ENCODE measurements at regions not wholly inside any gene's neighbourhood (a gene's known extent, or its start where the extent isn't known, plus 50 kb on each side); places are given as distances from the start of the nearest gene placed in this dataset.

GRCh38 chr13:23947893-23948292 is 50.6 kb upstream of the C1QTNF9B start:
- Histone ChIP-seq H3K36me3 (ENCODE audit: control insufficient read depth in 1 of 2, insufficient read depth in 2 of 2, low read length in 2 of 2) (no peaks in the 10 kb centered on the region), H3K9ac (ENCODE audit: low read depth in 1 of 2, low read length in 2 of 2) (no peak overlapping the region), H3K4me3 (ENCODE audit: low read depth in 1 of 2, low read length in 2 of 2) (no peak overlapping the region), H3K4me1 (ENCODE audit: control insufficient read depth in 1 of 2, insufficient read depth in 2 of 2, low read length in 2 of 2) (no peaks in the 10 kb centered on the region), H3K9me3 (ENCODE audit: control insufficient read depth in 1 of 2, low read length in 2 of 2) (no peaks in the 10 kb centered on the region), H3K27me3 (ENCODE audit: control insufficient read depth in 1 of 2, insufficient read depth in 2 of 2, low read length in 2 of 2) (no peaks in the 10 kb centered on the region), H3K27ac (ENCODE audit: low read depth, low read length) (no peak overlapping the region)

- Histone ChIP-seq H3K27ac (ENCODE audit: low read depth, low read length) (no peak overlapping the region), H3K4me1 (ENCODE audit: control insufficient read depth in 1 of 2, insufficient read depth in 2 of 2, low read length in 2 of 2) (no peaks in the 10 kb centered on the region), H3K9me3 (ENCODE audit: control insufficient read depth in 1 of 2, low read length in 2 of 2) (no peaks in the 10 kb centered on the region), H3K9ac (ENCODE audit: low read depth in 1 of 2, low read length in 2 of 2) (no peak overlapping the region), H3K4me3 (ENCODE audit: low read depth in 1 of 2, low read length in 2 of 2) (no peak overlapping the region), H3K27me3 (ENCODE audit: control insufficient read depth in 1 of 2, insufficient read depth in 2 of 2, low read length in 2 of 2) (no peaks in the 10 kb centered on the region), H3K36me3 (ENCODE audit: control insufficient read depth in 1 of 2, insufficient read depth in 2 of 2, low read length in 2 of 2) (no peaks in the 10 kb centered on the region)
Observed at GRCh38 chr13:23949200-23949599, 51.9 kb upstream of the C1QTNF9B start.

- Histone ChIP-seq H3K27me3 (ENCODE audit: control insufficient read depth in 1 of 2, insufficient read depth in 2 of 2, low read length in 2 of 2) (no peaks in the 10 kb centered on the region), H3K36me3 (ENCODE audit: control insufficient read depth in 1 of 2, insufficient read depth in 2 of 2, low read length in 2 of 2) (no peaks in the 10 kb centered on the region), H3K4me3 (ENCODE audit: low read depth in 1 of 2, low read length in 2 of 2) (no peak overlapping the region), H3K9ac (ENCODE audit: low read depth in 1 of 2, low read length in 2 of 2) (no peak overlapping the region), H3K4me1 (ENCODE audit: control insufficient read depth in 1 of 2, insufficient read depth in 2 of 2, low read length in 2 of 2) (no peaks in the 10 kb centered on the region), H3K27ac (ENCODE audit: low read depth, low read length) (no peak overlapping the region), H3K9me3 (ENCODE audit: control insufficient read depth in 1 of 2, low read length in 2 of 2) (no peaks in the 10 kb centered on the region)
Observed at GRCh38 chr13:23949736-23950135, 52.4 kb upstream of the C1QTNF9B start.

- Histone ChIP-seq H3K27me3 (ENCODE audit: control insufficient read depth in 1 of 2, insufficient read depth in 2 of 2, low read length in 2 of 2) (no peaks in the 10 kb centered on the region), H3K9me3 (ENCODE audit: control insufficient read depth in 1 of 2, low read length in 2 of 2) (no peaks in the 10 kb centered on the region), H3K27ac (ENCODE audit: low read depth, low read length) (no peak overlapping the region), H3K4me1 (ENCODE audit: control insufficient read depth in 1 of 2, insufficient read depth in 2 of 2, low read length in 2 of 2) (peaks cover 0 to 4% of the 10 kb centered on the region in 2 donors), H3K36me3 (ENCODE audit: control insufficient read depth in 1 of 2, insufficient read depth in 2 of 2, low read length in 2 of 2) (no peaks in the 10 kb centered on the region), H3K4me3 (ENCODE audit: low read depth in 1 of 2, low read length in 2 of 2) (no peak overlapping the region), H3K9ac (ENCODE audit: low read depth in 1 of 2, low read length in 2 of 2) (no peak overlapping the region)
Observed at GRCh38 chr13:23950736-23951510, 53.6 kb upstream of the C1QTNF9B start.

GRCh38 chr13:23952796-23953195 is 55.5 kb upstream of the C1QTNF9B start:
- no peaks in the 10 kb centered on the region for H3K9me3 ChIP-seq (ENCODE audit: control insufficient read depth in 1 of 2, low read length in 2 of 2)
- no peaks in the 10 kb centered on the region for H3K27me3 ChIP-seq (ENCODE audit: control insufficient read depth in 1 of 2, insufficient read depth in 2 of 2, low read length in 2 of 2)
- H3K4me1 ChIP-seq (ENCODE audit: control insufficient read depth in 1 of 2, insufficient read depth in 2 of 2, low read length in 2 of 2), result peaks cover 0 to 4% of the 10 kb centered on the region in 2 donors
- H3K27ac ChIP-seq (ENCODE audit: low read depth, low read length), result no peak overlapping the region
- H3K4me3 ChIP-seq (ENCODE audit: low read depth in 1 of 2, low read length in 2 of 2), result no peak overlapping the region
- H3K36me3 ChIP-seq (ENCODE audit: control insufficient read depth in 1 of 2, insufficient read depth in 2 of 2, low read length in 2 of 2), result no peaks in the 10 kb centered on the region
- H3K9ac ChIP-seq (ENCODE audit: low read depth in 1 of 2, low read length in 2 of 2), result no peak overlapping the region

- H3K4me1 ChIP-seq (ENCODE audit: control insufficient read depth in 1 of 2, insufficient read depth in 2 of 2, low read length in 2 of 2), result peaks cover 0 to 4% of the 10 kb centered on the region in 2 donors
- no peak overlapping the region for H3K9ac ChIP-seq (ENCODE audit: low read depth in 1 of 2, low read length in 2 of 2)
- H3K36me3 ChIP-seq (ENCODE audit: control insufficient read depth in 1 of 2, insufficient read depth in 2 of 2, low read length in 2 of 2), result no peaks in the 10 kb centered on the region
- H3K27ac ChIP-seq (ENCODE audit: low read depth, low read length), result no peak overlapping the region
- H3K27me3 ChIP-seq (ENCODE audit: control insufficient read depth in 1 of 2, insufficient read depth in 2 of 2, low read length in 2 of 2), result no peaks in the 10 kb centered on the region
- no peak overlapping the region for H3K4me3 ChIP-seq (ENCODE audit: low read depth in 1 of 2, low read length in 2 of 2)
- H3K9me3 ChIP-seq (ENCODE audit: control insufficient read depth in 1 of 2, low read length in 2 of 2), result no peaks in the 10 kb centered on the region
Observed at GRCh38 chr13:23953860-23954512, 56.7 kb upstream of the C1QTNF9B start.

- Histone ChIP-seq H3K9me3 (ENCODE audit: control insufficient read depth in 1 of 2, low read length in 2 of 2) (no peaks in the 10 kb centered on the region), H3K27ac (ENCODE audit: low read depth, low read length) (no peak overlapping the region), H3K27me3 (ENCODE audit: control insufficient read depth in 1 of 2, insufficient read depth in 2 of 2, low read length in 2 of 2) (no peaks in the 10 kb centered on the region), H3K4me1 (ENCODE audit: control insufficient read depth in 1 of 2, insufficient read depth in 2 of 2, low read length in 2 of 2) (peaks cover 0 to 4% of the 10 kb centered on the region in 2 donors), H3K4me3 (ENCODE audit: low read depth in 1 of 2, low read length in 2 of 2) (no peak overlapping the region), H3K9ac (ENCODE audit: low read depth in 1 of 2, low read length in 2 of 2) (no peak overlapping the region), H3K36me3 (ENCODE audit: control insufficient read depth in 1 of 2, insufficient read depth in 2 of 2, low read length in 2 of 2) (no peaks in the 10 kb centered on the region)
Observed at GRCh38 chr13:23955064-23955463, 57.8 kb upstream of the C1QTNF9B start.

GRCh38 chr13:23956106-23956505 is 58.8 kb upstream of the C1QTNF9B start:
- H3K36me3 ChIP-seq (ENCODE audit: control insufficient read depth in 1 of 2, insufficient read depth in 2 of 2, low read length in 2 of 2), result no peaks in the 10 kb centered on the region
- H3K9ac ChIP-seq (ENCODE audit: low read depth in 1 of 2, low read length in 2 of 2), result no peak overlapping the region
- no peaks in the 10 kb centered on the region for H3K27me3 ChIP-seq (ENCODE audit: control insufficient read depth in 1 of 2, insufficient read depth in 2 of 2, low read length in 2 of 2)
- no peaks in the 10 kb centered on the region for H3K9me3 ChIP-seq (ENCODE audit: control insufficient read depth in 1 of 2, low read length in 2 of 2)
- H3K4me3 ChIP-seq (ENCODE audit: low read depth in 1 of 2, low read length in 2 of 2), result no peak overlapping the region
- H3K27ac ChIP-seq (ENCODE audit: low read depth, low read length), result no peak overlapping the region
- peaks cover 0 to 4% of the 10 kb centered on the region in 2 donors for H3K4me1 ChIP-seq (ENCODE audit: control insufficient read depth in 1 of 2, insufficient read depth in 2 of 2, low read length in 2 of 2)

GRCh38 chr13:23957981-23958380 is 60.7 kb upstream of the C1QTNF9B start:
- Histone ChIP-seq H3K27ac (ENCODE audit: low read depth, low read length) (no peak overlapping the region), H3K4me1 (ENCODE audit: control insufficient read depth in 1 of 2, insufficient read depth in 2 of 2, low read length in 2 of 2) (peaks cover 0 to 4% of the 10 kb centered on the region in 2 donors), H3K9ac (ENCODE audit: low read depth in 1 of 2, low read length in 2 of 2) (no peak overlapping the region), H3K4me3 (ENCODE audit: low read depth in 1 of 2, low read length in 2 of 2) (no peak overlapping the region), H3K27me3 (ENCODE audit: control insufficient read depth in 1 of 2, insufficient read depth in 2 of 2, low read length in 2 of 2) (no peaks in the 10 kb centered on the region), H3K9me3 (ENCODE audit: control insufficient read depth in 1 of 2, low read length in 2 of 2) (no peaks in the 10 kb centered on the region), H3K36me3 (ENCODE audit: control insufficient read depth in 1 of 2, insufficient read depth in 2 of 2, low read length in 2 of 2) (no peaks in the 10 kb centered on the region)

GRCh38 chr13:23959231-23959862 is 62.0 kb upstream of the C1QTNF9B start:
- Histone ChIP-seq H3K36me3 (ENCODE audit: control insufficient read depth in 1 of 2, insufficient read depth in 2 of 2, low read length in 2 of 2) (no peaks in the 10 kb centered on the region), H3K4me1 (ENCODE audit: control insufficient read depth in 1 of 2, insufficient read depth in 2 of 2, low read length in 2 of 2) (peaks cover 4 to 7% of the 10 kb centered on the region in 2 donors), H3K4me3 (ENCODE audit: low read depth in 1 of 2, low read length in 2 of 2) (no peak overlapping the region), H3K27me3 (ENCODE audit: control insufficient read depth in 1 of 2, insufficient read depth in 2 of 2, low read length in 2 of 2) (no peaks in the 10 kb centered on the region), H3K9ac (ENCODE audit: low read depth in 1 of 2, low read length in 2 of 2) (no peak overlapping the region), H3K9me3 (ENCODE audit: control insufficient read depth in 1 of 2, low read length in 2 of 2) (no peaks in the 10 kb centered on the region), H3K27ac (ENCODE audit: low read depth, low read length) (no peak overlapping the region)
